Posterior vena cava (tissue), 2 donors: ENCODE measurements at regions not wholly inside any gene's neighbourhood (a gene's known extent, or its start where the extent isn't known, plus 50 kb on each side); places are given as distances from the start of the nearest gene placed in this dataset.

Source experiments
- DNase-seq: peaks from one replicate; pipeline ENCODE4 v3.0.0-alpha.2; 2020; ENCODE audit warnings: low spot score
- intact Hi-C, 2 donors: fragments of 100-400 bp; cut with DNase I; formaldehyde crosslinking; loops; one replicate each; pipeline versions ENCODE4 v1.14.1 to v1.14.2; 2022 to 2023
- donor health status: DM: yes; HTN: yes; CAD: no.
- donor health status: DM: yes; HTN: yes; CAD: no.

- intact Hi-C loops = no loop called here
- no peak for DNase-seq
Observed at GRCh38 chr15:62726461-62726860, 316.1 kb upstream of the TPM1 start.

DNA sequence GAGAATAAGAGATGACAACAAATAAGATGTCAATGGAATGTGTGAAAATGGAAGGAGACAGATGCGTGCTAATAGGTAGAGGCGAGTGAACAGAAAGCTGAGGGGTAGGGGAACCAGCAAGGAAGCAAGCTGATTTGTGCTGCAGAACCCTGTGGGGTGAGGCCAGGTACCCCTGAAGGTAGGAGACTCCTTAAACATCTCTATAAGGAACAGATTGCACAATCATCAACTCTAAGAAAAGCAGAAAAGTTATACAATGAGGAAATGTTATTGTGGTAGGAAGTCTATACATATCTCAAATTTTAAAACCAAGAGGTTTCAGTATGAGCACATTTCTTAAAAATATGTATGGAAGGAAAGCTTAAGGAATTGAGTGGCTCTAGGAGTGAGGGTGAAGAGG, 315.0 kb upstream of the TPM1 start:
- DNase-seq = no peak
- intact Hi-C loops = no loop called here

DNA sequence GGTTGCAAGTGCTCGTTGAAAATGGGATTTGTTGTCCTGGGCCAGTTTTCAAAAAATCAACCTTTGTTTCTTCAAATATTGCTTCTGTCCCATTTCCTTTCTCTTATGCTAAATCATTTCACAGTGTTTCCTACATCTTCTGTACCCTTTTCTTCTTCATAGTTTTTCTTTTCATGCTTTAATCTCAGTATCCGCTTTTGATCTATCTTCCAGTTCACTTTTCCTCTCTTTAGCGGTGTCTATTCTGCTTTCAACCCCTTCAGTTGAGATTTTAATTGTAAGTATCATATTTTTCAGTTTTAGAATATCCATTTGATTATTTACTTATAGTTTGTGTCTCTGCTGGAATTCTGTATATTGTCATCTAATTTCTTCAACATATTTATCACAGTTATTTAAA, 311.7 kb upstream of the TPM1 start:
- DNase-seq = no peak
- intact Hi-C loops = no loop called here

DNA sequence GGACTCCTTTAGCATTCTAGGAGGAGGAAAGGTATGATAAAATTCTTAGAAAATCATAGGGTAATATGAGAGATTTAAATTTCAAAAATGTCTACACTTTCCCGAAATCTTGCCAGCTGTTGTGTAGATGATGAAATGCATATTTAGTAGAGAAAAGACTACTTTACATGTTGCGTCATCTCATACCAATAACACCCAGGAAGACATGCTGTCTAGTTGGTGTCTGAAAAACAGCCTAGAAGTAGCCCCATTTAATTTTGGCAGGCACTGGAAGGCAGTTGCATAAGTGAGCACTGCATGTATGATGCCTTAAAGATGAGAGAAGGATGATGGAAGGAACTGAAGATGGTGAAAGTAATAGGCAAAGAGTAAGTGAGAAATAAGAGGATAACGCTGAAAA, 310.5 kb upstream of the TPM1 start:
- no peak for DNase-seq
- intact Hi-C loops = no loop called here

GRCh38 chr15:62734706-62735105, 307.8 kb upstream of the TPM1 start:
- intact Hi-C loops = no loop called here
- DNase-seq = no peak

GRCh38 chr15:62736756-62737155, 305.8 kb upstream of the TPM1 start:
- intact Hi-C loops = no loop called here
- DNase-seq = no peak

DNA sequence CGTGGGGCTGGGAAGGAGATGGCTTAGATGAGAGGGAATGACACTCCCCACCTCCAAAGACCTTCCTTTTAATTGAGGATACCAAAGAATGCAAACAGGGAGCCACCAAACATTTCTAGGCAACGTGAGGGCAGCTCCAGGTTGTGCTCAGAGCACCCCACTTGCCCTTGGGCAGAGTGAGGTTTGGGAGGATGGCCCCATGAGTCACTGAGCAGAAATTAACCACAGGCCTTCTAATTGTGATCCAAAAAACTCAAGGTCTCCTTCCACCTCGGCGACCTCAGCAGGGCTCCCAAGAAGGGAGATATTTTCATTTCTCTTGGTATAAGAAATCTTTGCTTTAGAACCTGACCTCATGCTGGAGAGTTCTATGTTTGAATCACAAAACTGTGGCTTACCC, 305.0 kb upstream of the TPM1 start:
- DNase-seq = no peak
- intact Hi-C loops = no loop called here

- intact Hi-C loops = loop anchor here in 1 of 2 donors (2.0 kb wide), 1 partner anchor 72 kb away; no protein-coding TSS in a partner anchor
- DNase-seq = no peak
Observed at GRCh38 chr15:62739082-62739481, 303.5 kb upstream of the TPM1 start.

DNA sequence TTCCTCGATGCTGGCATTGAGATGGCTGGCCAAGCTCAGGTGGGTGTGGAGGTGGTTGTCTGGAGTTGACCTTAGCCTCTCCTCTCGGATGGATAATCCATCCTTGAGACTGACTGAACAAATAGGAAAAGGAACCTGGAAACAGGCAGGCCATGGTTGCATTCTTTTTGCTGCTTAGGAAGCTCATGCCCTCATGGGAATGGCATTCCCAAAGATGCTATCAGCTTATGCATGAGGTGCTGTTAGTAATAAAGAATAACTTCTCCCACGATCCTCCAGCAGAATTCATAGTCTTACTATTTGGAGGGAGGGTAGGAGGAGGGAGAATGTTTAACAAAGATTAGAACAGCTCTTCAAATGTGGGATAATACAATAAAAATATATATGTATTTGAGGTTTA, 303.0 kb upstream of the TPM1 start:
- no peak for DNase-seq
- intact Hi-C loops = loop anchor here in 1 of 2 donors (2.0 kb wide), 1 partner anchor 73 kb away; no protein-coding TSS in a partner anchor

DNA sequence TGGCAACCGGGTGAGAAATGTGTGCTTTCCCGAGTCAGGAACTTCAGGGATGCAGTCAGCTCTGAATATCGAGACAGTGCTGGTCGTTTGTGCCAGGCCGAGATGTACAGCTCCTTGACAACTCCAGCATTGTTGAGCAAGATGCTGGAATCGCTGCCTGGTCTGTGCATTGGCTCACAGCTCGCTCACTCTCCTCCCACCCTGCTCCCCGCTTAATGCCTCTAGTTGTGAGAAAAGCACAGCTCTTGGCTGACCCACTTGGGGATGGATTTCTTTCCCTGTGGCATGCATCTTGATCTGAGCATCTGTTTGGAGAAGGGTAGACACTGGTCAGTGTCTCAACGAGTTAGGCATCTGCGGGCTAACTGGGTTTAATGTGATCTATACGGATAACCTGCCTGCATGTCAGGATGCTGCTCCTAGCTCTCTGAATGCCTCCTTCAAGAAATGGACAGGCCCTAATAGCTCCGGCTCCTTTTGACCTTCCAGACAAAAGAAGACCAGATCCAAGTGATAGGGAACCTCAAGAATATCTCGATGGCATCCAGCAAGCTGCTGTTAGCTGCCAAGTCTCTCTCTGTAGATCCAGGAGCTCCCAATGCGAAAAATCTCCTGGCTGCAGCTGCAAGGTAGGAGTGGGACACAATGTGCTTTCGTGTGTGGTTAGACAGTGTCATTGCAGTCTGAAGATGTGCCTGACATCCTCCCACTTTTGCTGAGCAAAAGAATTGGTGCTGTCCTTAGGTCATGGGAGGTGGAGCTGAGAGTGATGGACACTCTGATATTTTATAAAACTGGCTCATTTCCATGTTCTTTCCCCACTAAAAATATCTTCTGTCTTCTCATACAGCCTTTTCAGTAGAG, 302.2 kb upstream of the TPM1 start:
- DNase-seq = no peak
- intact Hi-C loops = no loop called here

GRCh38 chr15:62741106-62741505, 301.4 kb upstream of the TPM1 start:
- no peak for DNase-seq
- intact Hi-C loops = no loop called here

DNA sequence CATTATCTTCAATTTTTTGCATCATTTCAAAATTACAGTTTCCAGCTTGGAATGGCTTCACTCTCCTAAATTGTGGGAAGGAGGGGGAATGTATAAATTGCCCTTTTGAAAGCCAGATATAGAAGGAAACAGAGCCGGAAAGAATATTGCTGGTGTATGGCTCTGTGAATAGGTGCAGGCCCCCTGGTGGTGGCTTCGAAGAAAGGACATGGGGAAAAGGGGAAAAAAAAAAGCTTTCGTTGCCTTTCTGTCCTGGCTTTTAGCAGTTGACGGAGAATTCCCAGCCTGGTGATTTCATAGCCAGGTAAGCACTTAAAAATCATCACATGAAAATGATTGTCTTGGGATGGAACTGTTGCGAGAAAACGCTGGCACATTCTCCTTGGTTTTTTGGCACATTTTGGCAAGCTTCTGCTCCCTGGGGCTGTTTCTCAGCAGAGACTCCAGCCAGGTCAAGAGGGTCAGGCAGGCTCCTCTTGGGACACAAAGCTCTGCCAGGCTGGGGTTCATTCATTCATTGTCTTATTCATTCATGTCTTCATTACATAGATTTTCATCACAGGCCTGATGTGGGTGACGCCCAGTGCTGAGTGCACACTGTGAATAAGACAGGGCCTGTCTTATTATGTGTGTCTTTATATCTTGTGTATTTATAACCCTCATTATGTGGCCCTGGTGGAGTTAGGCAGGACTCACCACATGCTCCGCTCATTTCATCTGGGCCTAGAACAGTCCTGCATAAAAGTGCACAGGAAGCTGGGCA, 300.0 kb upstream of the TPM1 start:
- intact Hi-C loops = no loop called here

GRCh38 chr15:62745621-62746225, 296.8 kb upstream of the TPM1 start:
- DNase-seq = no peak
- intact Hi-C loops = no loop called here

More for the DNA sequence above, 300.0 kb upstream of the TPM1 start:
- DNase-seq = peak; percentile 93

DNA sequence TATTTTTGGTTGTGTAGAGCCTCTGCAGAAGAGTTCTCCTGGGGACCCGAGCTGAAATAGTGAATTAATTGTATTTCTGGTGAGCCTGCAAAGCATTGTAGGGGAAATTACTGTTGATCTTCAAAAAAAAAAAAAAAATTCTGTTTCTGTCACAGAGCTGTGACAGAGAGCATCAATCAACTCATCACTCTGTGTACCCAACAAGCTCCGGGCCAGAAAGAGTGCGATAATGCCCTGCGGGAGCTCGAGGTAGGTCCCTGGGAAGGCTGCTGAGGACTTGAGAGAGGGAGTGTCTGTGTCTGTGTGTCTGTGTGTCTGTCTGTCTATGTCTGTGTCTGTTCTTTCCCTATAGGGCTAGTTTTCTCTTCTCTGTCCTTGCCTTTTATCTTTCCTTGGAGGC, 294.4 kb upstream of the TPM1 start:
- intact Hi-C loops = no loop called here
- DNase-seq = no peak

- no peak for DNase-seq
- intact Hi-C loops = no loop called here
Observed at GRCh38 chr15:62749036-62749815, 293.3 kb upstream of the TPM1 start.

DNA sequence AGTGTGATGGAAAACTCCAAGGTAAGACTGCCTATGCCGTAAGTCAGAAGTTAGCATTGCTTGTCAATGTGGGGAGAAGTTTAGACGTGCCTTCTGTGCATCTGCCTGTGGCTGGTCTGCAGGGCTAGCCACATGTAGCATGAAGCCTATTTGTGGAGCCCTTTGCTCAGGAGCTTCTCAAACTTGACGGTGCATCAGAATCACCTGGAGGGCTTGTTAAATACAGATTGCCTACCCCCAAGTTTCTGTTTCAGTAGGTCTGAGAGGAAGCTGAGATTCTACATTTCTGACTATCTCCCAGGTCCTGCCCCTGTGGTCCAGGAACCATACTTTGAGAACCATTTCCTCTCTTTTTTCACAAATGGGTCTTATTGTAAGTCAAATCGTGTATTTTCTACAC, 292.1 kb upstream of the TPM1 start:
- DNase-seq = no peak
- intact Hi-C loops = no loop called here

GRCh38 chr15:62752657-62753517, 289.7 kb upstream of the TPM1 start:
- intact Hi-C loops = no loop called here
- DNase-seq = peak; percentile 85

GRCh38 chr15:62753518-62754221, 288.9 kb upstream of the TPM1 start:
- no peak for DNase-seq
- intact Hi-C loops = no loop called here
